Fibroblast of mammary gland (primary cell): ENCODE measurements at regions not wholly inside any gene's neighbourhood (a gene's known extent, or its start where the extent isn't known, plus 50 kb on each side); places are given as distances from the start of the nearest gene placed in this dataset.
A peak's percentile ranks its signal among the peaks of the same experiment; 100 is the strongest.
"Not testable (repeated sequence)": the region's sequence is repeated elsewhere in the genome, so short reads cannot be mapped to it uniquely, and the experiment has no call there.

ENCODE experiments used
- DNase-seq: peaks from one replicate; pipeline ENCODE4 v3.0.0-alpha.2; 2010; ENCODE audit warnings: low read depth
- H3K4me3 ChIP-seq: 2 replicates; pipeline ENCODE4 v1.5.1; 2011; ENCODE audit warnings: low read depth, mild to moderate bottlenecking, low read length, moderate library complexity; ENCODE audit not compliant: control insufficient read depth
- CTCF ChIP-seq: conservative IDR thresholded peaks from 2 replicates; pipeline ENCODE4 v1.5.1; 2011; ENCODE audit warnings: low read depth, low read length, inconsistent platforms; ENCODE audit not compliant: control insufficient read depth, insufficient read depth

- no peak for DNase-seq
These were observed 158.4 kb downstream of the NDUFA12 start for GRCh38 chr12:94845110-94845509.

GRCh38 chr12:94844452-94844851 is 159.0 kb downstream of the NDUFA12 start:
- no peak for DNase-seq
- no peak overlapping the region for H3K4me3 ChIP-seq
- TF ChIP-seq CTCF = no peak

More at GRCh38 chr12:94845110-94845509, 158.4 kb downstream of the NDUFA12 start:
- TF ChIP-seq CTCF = no peak
- H3K4me3 ChIP-seq = no peak overlapping the region

GRCh38 chr12:94841904-94842610 is 161.4 kb downstream of the NDUFA12 start:
- DNase-seq = no peak
- H3K4me3 ChIP-seq = no peak overlapping the region
- TF ChIP-seq CTCF = no peak

GRCh38 chr12:94841177-94841576 is 162.3 kb downstream of the NDUFA12 start:
- no peak for TF ChIP-seq CTCF
- no peak for DNase-seq
- no peak overlapping the region for H3K4me3 ChIP-seq

- no peak for DNase-seq
- H3K4me3 ChIP-seq = no peak overlapping the region
- TF ChIP-seq CTCF = no peak
These were observed 164.2 kb downstream of the NDUFA12 start for GRCh38 chr12:94839347-94839746.

- not testable (repeated sequence) for H3K4me3 ChIP-seq
- peak; percentile 80 for DNase-seq
These were observed 166.4 kb downstream of the NDUFA12 start for GRCh38 chr12:94836952-94837670.

GRCh38 chr12:94834036-94834625 is 169.4 kb downstream of the NDUFA12 start:
- no peak overlapping the region for H3K4me3 ChIP-seq
- TF ChIP-seq CTCF = no peak
- DNase-seq = no peak
